B cell (primary cell): ENCODE measurements at regions not wholly inside any gene's neighbourhood (a gene's known extent, or its start where the extent isn't known, plus 50 kb on each side); places are given as distances from the start of the nearest gene placed in this dataset.

Source experiments
- ATAC-seq: fragments of 200-7000 bp; cut with Tn5 transposase; one replicate; pipeline ENCODE4 v1.10.0; 2021; ENCODE audit warnings: low read depth, mild to moderate bottlenecking, moderate number of reproducible peaks, moderate library complexity
- CTCF ChIA-PET: fragments of 350-600 bp; sonication (Branson Sonifier 250); formaldehyde crosslinking; loops from one replicate; lab custom pipeline; 2021; ENCODE audit warnings: antibody characterized with exemption, inconsistent platforms; lab: Charles Lee
- POLR2A ChIA-PET: fragments of 350-600 bp; sonication (Branson Sonifier 250); formaldehyde crosslinking; loops from one replicate; lab custom pipeline; 2021; ENCODE audit warnings: antibody characterized with exemption; lab: Charles Lee
- DNase-seq: peaks from one replicate; pipeline ENCODE4 v3.0.0; 2013
- H2AFZ ChIP-seq: 2 replicates; pipeline ENCODE4 v1.6.1; 2012; ENCODE audit warnings: mild to moderate bottlenecking, low read depth, low read length; ENCODE audit not compliant: insufficient read depth, poor library complexity, severe bottlenecking
- H3K27ac ChIP-seq, 2 donors: 1 replicate in 1 of 2; 2 replicates in 1 of 2; pipeline ENCODE4 v1.5.1; 2012 to 2013; ENCODE audit warnings: low read length in 2 of 2, mild to moderate bottlenecking in 2 of 2, moderate library complexity in 1 of 2
- H3K27me3 ChIP-seq, 4 experiments: fragments of 200-600 bp in 1 of 4; sonication (generic) in 1 of 4; replicated peaks in 1 of 4; 1 replicate in 2 of 4; 2 replicates in 2 of 4; pipeline versions ENCODE4 v1.6.1 to v1.7.0; 2013 to 2016; ENCODE audit warnings: low read length in 3 of 4, mild to moderate bottlenecking in 2 of 4, mixed read lengths in 1 of 4, moderate library complexity in 1 of 4; ENCODE audit not compliant: insufficient read depth in 4 of 4, control insufficient read depth in 3 of 4; ENCODE audit errors: control extremely low read depth in 1 of 4
- H3K36me3 ChIP-seq, 2 experiments: replicated peaks in 1 of 2; 1 replicate in 1 of 2; 2 replicates in 1 of 2; pipeline versions ENCODE4 v1.6.1 to v1.7.1; 2013; ENCODE audit warnings: low read length in 1 of 2; ENCODE audit not compliant: insufficient read depth in 2 of 2, control insufficient read depth in 1 of 2; ENCODE audit errors: control extremely low read depth in 1 of 2, extremely low read depth in 1 of 2
- H3K4me1 ChIP-seq, 2 donors: fragments of 200-600 bp in 1 of 2; sonication (generic) in 1 of 2; 1 replicate in 1 of 2; 2 replicates in 1 of 2; pipeline versions ENCODE4 v1.5.1 to v1.6.1; 2013 to 2017; ENCODE audit warnings: low read length in 2 of 2; ENCODE audit not compliant: control insufficient read depth in 2 of 2, insufficient read depth in 2 of 2
- H3K4me2 ChIP-seq: replicated peaks from 2 replicates; pipeline ENCODE3; 2012; ENCODE audit warnings: mild to moderate bottlenecking, low read depth, low read length; ENCODE audit not compliant: poor library complexity, severe bottlenecking
- H3K4me3 ChIP-seq, 5 experiments: fragments of 200-600 bp in 1 of 5; sonication (generic) in 1 of 5; 1 replicate in 3 of 5; 2 replicates in 2 of 5; pipeline versions ENCODE4 v1.5.1 to v1.7.0; 2011 to 2016; ENCODE audit warnings: low read length in 4 of 5, mild to moderate bottlenecking in 4 of 5, low read depth in 2 of 5, control low read depth in 1 of 5, moderate library complexity in 1 of 5; ENCODE audit not compliant: insufficient read depth in 1 of 5; ENCODE audit errors: control extremely low read depth in 1 of 5, extremely low read depth in 1 of 5
- H3K79me2 ChIP-seq: fragments of 200-600 bp; sonication (generic); one replicate; pipeline ENCODE4 v1.6.0; 2016; ENCODE audit warnings: low read length; ENCODE audit not compliant: control insufficient read depth, insufficient read depth
- H3K9ac ChIP-seq: fragments of 200-600 bp; sonication (generic); 2 replicates; pipeline ENCODE4 v1.6.1; 2017; ENCODE audit warnings: mild to moderate bottlenecking, low read length, moderate library complexity
- H3K9me3 ChIP-seq, 3 donors: one replicate each; pipeline versions ENCODE4 v1.6.1 to v1.7.1; 2013; ENCODE audit warnings: low read length in 2 of 3; ENCODE audit not compliant: control insufficient read depth in 2 of 3, insufficient read depth in 1 of 3; ENCODE audit errors: control extremely low read depth in 1 of 3
- H4K20me1 ChIP-seq: 2 replicates; pipeline ENCODE4 v1.6.0; 2012; ENCODE audit warnings: mild to moderate bottlenecking, low read length; ENCODE audit not compliant: insufficient read depth, control insufficient read depth, poor library complexity, severe bottlenecking
- H3K27ac Mint-ChIP-seq: one replicate; pipeline ENCODE4 v1.8.0; 2021; ENCODE audit warnings: mixed read lengths
- H3K27me3 Mint-ChIP-seq: one replicate; pipeline ENCODE4 v1.8.0; 2021; ENCODE audit warnings: mixed read lengths
- H3K4me1 Mint-ChIP-seq: one replicate; pipeline ENCODE4 v1.8.0; 2021; ENCODE audit warnings: mixed read lengths
- H3K4me3 Mint-ChIP-seq: one replicate; pipeline ENCODE4 v1.8.0; 2021; ENCODE audit warnings: mixed read lengths
- H3K9me3 Mint-ChIP-seq: one replicate; pipeline ENCODE4 v1.8.0; 2022; ENCODE audit warnings: mixed read lengths; ENCODE audit not compliant: insufficient read depth
- CTCF ChIP-seq: fragments of 200-600 bp; IDR thresholded peaks from one replicate; pipeline ENCODE4 v1.8.0; 2022; ENCODE audit warnings: antibody characterized with exemption, mild to moderate bottlenecking
- EZH2 ChIP-seq: IDR thresholded peaks from 2 replicates; pipeline ENCODE4 v1.6.1; 2012; ENCODE audit warnings: borderline replicate concordance, low read depth, mild to moderate bottlenecking, moderate library complexity, low read length; ENCODE audit not compliant: insufficient read depth, poor library complexity, severe bottlenecking
- WGBS: methylation state at CpG from one replicate; pipeline ENCODE4 v1.1.5; 2013; ENCODE audit warnings: missing lambda C conversion rate; ENCODE audit not compliant: insufficient coverage; 5-methylcytosine and 5-hydroxymethylcytosine counted together
- intact Hi-C: fragments of 100-400 bp; cut with micrococcal nuclease; formaldehyde crosslinking; loops from one replicate; pipeline ENCODE4 v1.10.0; 2022

GRCh38 chr18:41737218-41737617, 217.8 kb upstream of the PIK3C3 start:
- Mint-ChIP-seq H3K9me3 (peaks cover 2% of the 10 kb centered on the region), H3K27ac (no peak overlapping the region), H3K4me3 (no peak overlapping the region), H3K27me3 (no peaks in the 10 kb centered on the region), H3K4me1 (no peaks in the 10 kb centered on the region)
- Histone ChIP-seq H3K79me2 (no peaks in the 10 kb centered on the region), H3K4me2 (no peak overlapping the region), H3K36me3 (no peaks in the 10 kb centered on the region), H3K9ac (no peak overlapping the region), H3K27me3 (no peaks in the 10 kb centered on the region), H3K9me3 (no peaks in the 10 kb centered on the region), H3K4me3 (no peak overlapping the region), H3K4me1 (no peaks in the 10 kb centered on the region), H4K20me1 (no peaks in the 10 kb centered on the region), H3K27ac (no peak overlapping the region), H2AFZ (no peak overlapping the region)
- TF ChIP-seq CTCF (no peak), EZH2 (no peak)
- no peak for DNase-seq
- WGBS = no CpG with 5 or more reads among the region's 1 CpG
- ChIA-PET CTCF (no interaction called here), POLR2A (no interaction called here)
- ATAC-seq = no peak
- intact Hi-C loops = no loop called here

GRCh38 chr18:41734917-41735316, 220.1 kb upstream of the PIK3C3 start:
- Mint-ChIP-seq H3K4me3 (no peak overlapping the region), H3K27me3 (no peaks in the 10 kb centered on the region), H3K4me1 (no peaks in the 10 kb centered on the region), H3K9me3 (no peaks in the 10 kb centered on the region), H3K27ac (no peak overlapping the region)
- H3K9ac ChIP-seq = no peak overlapping the region
- H3K4me2 ChIP-seq = no peak overlapping the region
- no CpG with 5 or more reads among the region's 1 CpG for WGBS
- no peaks in the 10 kb centered on the region for H3K27me3 ChIP-seq
- no peaks in the 10 kb centered on the region for H4K20me1 ChIP-seq
- no peak for TF ChIP-seq EZH2
- no peak for TF ChIP-seq CTCF
- no peaks in the 10 kb centered on the region for H3K9me3 ChIP-seq
- no peak for ATAC-seq
- no peak overlapping the region for H3K4me3 ChIP-seq
- H3K27ac ChIP-seq = no peak overlapping the region
- ChIA-PET POLR2A (no interaction called here), CTCF (no interaction called here)
- H3K4me1 ChIP-seq = no peaks in the 10 kb centered on the region
- DNase-seq = no peak
- intact Hi-C loops = no loop called here
- H3K36me3 ChIP-seq = no peaks in the 10 kb centered on the region
- H3K79me2 ChIP-seq = no peaks in the 10 kb centered on the region
- H2AFZ ChIP-seq = no peak overlapping the region
